ENCODE measurements at regions not wholly inside any gene's neighbourhood (a gene's known extent, or its start where the extent isn't known, plus 50 kb on each side); places are given as distances from the start of the nearest gene placed in this dataset.

DNA sequence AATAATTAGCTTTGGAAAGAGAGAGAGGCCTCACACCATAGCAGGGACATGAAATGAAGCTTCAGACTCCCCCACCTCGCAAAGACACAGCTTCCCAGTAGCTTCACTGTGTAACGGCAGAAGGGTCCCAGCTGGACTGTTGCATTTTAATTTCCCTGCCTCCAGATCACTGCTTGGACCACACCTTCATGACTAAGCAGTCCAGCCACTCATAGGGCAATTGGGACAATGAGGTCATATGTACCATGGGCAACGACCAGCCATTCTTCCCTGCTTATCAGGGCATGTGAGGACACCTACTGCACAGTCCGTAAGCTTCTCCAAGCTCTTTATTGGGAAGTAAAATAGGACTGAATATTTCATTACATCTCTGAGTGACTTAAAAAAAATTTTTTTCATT is 183.0 kb downstream of the MREG start:
- Histone ChIP-seq H3K9me3 (no peaks in the 10 kb centered on the region), H3K27ac (no peak overlapping the region), H3K4me3 (no peak overlapping the region), H3K36me3 (no peaks in the 10 kb centered on the region), H3K27me3 (no peaks in the 10 kb centered on the region), H3K4me1 (ENCODE audit: insufficient read depth) (peaks cover 6% of the 10 kb centered on the region)
- peak in 3 of 5 donors; percentile 24 to 43 (median 30) for DNase-seq
- TF ChIP-seq POLR2A (IDR thresholded peaks at IDR 0.05) (no peak), CTCF (IDR thresholded peaks at IDR 0.05) (no peak), EP300 (IDR thresholded peaks at IDR 0.05) (no peak)
- intact Hi-C loops (cut with DNase I) = no loop called here
- 17 to 21% (median 19%) methylated on average over 4 of the region's 4 CpGs for WGBS, 3 donors

GRCh38 chr2:215829261-215829660 is 184.1 kb downstream of the MREG start:
- 92 to 100% (median 98%) methylated on average over 8 of the region's 8 CpGs for WGBS, 3 donors
- intact Hi-C loops (cut with DNase I) = loop anchor here in 1 of 4 donors (10.0 kb wide), 1 partner anchor 374 kb away; no protein-coding TSS in a partner anchor
- TF ChIP-seq POLR2A (IDR thresholded peaks at IDR 0.05) (no peak), CTCF (IDR thresholded peaks at IDR 0.05) (no peak), EP300 (IDR thresholded peaks at IDR 0.05) (no peak)
- Histone ChIP-seq H3K27ac (no peak overlapping the region), H3K9me3 (no peaks in the 10 kb centered on the region), H3K4me3 (no peak overlapping the region), H3K4me1 (ENCODE audit: insufficient read depth) (peaks cover 6% of the 10 kb centered on the region), H3K27me3 (no peaks in the 10 kb centered on the region), H3K36me3 (no peaks in the 10 kb centered on the region)
- DNase-seq = no peak

DNA sequence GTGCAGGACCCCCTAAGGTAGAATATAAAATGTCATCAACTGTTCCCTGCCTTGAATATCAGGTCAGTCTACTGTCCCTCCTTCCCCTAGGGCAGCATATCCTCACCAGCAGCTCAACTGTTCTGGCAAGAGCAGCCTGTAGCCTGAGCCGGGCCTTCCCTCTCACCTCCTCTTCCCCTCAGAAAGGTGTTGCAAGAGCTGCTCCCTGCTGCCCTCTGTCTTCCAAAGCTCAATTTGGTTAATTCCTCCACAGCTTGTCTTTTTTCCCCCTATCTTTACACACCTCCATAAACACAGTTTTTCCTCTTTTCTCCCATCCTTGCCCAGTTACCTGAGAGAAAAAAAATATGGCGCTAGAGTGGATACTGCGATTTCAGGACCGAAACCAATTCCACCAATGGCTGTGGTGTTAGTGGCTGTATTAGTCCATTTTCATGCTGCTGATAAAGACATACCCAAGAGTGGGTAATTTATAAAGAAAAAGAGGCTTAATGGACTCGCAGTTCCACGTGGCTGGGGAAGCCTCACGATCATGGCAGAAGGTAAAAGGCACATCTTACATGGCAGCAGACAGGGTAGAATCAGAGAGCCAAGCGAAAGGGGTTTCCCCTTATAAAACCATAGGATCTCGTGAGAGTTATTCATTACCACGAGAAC is 184.7 kb downstream of the MREG start:
- Histone ChIP-seq H3K27ac (no peak overlapping the region), H3K36me3 (no peaks in the 10 kb centered on the region), H3K27me3 (no peaks in the 10 kb centered on the region), H3K4me3 (no peak overlapping the region), H3K9me3 (no peaks in the 10 kb centered on the region), H3K4me1 (ENCODE audit: insufficient read depth) (peaks cover 6% of the 10 kb centered on the region)
- whole genome bisulfite sequencing, 3 donors = 85 to 88% (median 86%) methylated on average over 10 of the region's 10 CpGs
- no peak for TF ChIP-seq EP300 (IDR thresholded peaks at IDR 0.05)
- peak; percentile 20 to 56 (median 34) for TF ChIP-seq CTCF (IDR thresholded peaks at IDR 0.05)
- DNase-seq = peak; percentile 37 to 65 (median 56)
- intact Hi-C loops (cut with DNase I) = loop anchor here in 1 of 4 donors (10.0 kb wide), 1 partner anchor 374 kb away; no protein-coding TSS in a partner anchor

GRCh38 chr2:215826838-215827441 is 186.4 kb downstream of the MREG start:
- no peaks in the 10 kb centered on the region for H3K9me3 ChIP-seq
- H3K4me1 ChIP-seq (ENCODE audit: insufficient read depth) = peaks cover 6% of the 10 kb centered on the region
- intact Hi-C loops (cut with DNase I) = loop anchor here in 1 of 4 donors (10.0 kb wide), 1 partner anchor 372 kb away; no protein-coding TSS in a partner anchor
- no peaks in the 10 kb centered on the region for H3K36me3 ChIP-seq
- no peak overlapping the region for H3K4me3 ChIP-seq
- DNase-seq = no peak
- peak overlapping the region in 1 of 2 donors; percentile 14 for H3K27ac ChIP-seq
- TF ChIP-seq POLR2A (IDR thresholded peaks at IDR 0.05) = no peak
- 9 to 17% (median 14%) methylated on average over 8 of the region's 8 CpGs for WGBS, 3 donors
- H3K27me3 ChIP-seq = no peaks in the 10 kb centered on the region

DNA sequence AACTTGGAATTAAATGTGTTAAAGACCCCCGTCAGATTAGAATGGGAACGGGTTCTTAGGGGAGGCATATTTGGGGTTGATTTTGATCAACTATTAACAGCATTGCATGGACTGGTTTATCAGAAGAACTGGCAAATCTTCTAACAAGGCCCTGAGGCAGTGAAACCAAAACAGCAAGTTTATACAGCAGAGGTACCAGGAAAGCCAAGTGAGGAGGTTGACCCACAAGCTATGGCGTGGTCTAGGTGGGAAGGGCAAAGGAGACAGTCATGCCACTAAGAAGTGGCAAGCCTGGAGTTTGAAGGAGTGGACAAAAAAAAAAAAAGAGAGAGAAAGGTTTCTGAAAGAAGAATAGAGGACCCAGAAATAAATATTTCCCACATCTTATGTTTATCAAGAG is 187.0 kb downstream of the MREG start:
- intact Hi-C loops (cut with DNase I) = loop anchor here in 1 of 4 donors (10.0 kb wide), 1 partner anchor 372 kb away; no protein-coding TSS in a partner anchor
- no peak overlapping the region for H3K4me3 ChIP-seq
- 14 to 38% (median 17%) methylated on average over 3 of the region's 3 CpGs for WGBS, 3 donors
- no peaks in the 10 kb centered on the region for H3K27me3 ChIP-seq
- H3K9me3 ChIP-seq = no peaks in the 10 kb centered on the region
- H3K4me1 ChIP-seq (ENCODE audit: insufficient read depth) = peaks cover 6% of the 10 kb centered on the region
- H3K27ac ChIP-seq = peak overlapping the region in 1 of 2 donors; percentile 14
- no peak for TF ChIP-seq CTCF (IDR thresholded peaks at IDR 0.05)
- no peak for TF ChIP-seq EP300 (IDR thresholded peaks at IDR 0.05)
- TF ChIP-seq POLR2A (IDR thresholded peaks at IDR 0.05) = no peak
- no peak for DNase-seq
- no peaks in the 10 kb centered on the region for H3K36me3 ChIP-seq

Data from ovary (tissue), 7 donors.